NB4 (cell line): ENCODE measurements at regions not wholly inside any gene's neighbourhood (a gene's known extent, or its start where the extent isn't known, plus 50 kb on each side); places are given as distances from the start of the nearest gene placed in this dataset.

Experiments used
- CTCF ChIP-seq: IDR thresholded peaks from one replicate; pipeline ENCODE4 v1.5.1; 2012; ENCODE audit warnings: low read depth, low read length
- MYC ChIP-seq: IDR thresholded peaks from 2 replicates; pipeline ENCODE4 v1.6.1; 2011; ENCODE audit warnings: low read depth, low read length

DNA sequence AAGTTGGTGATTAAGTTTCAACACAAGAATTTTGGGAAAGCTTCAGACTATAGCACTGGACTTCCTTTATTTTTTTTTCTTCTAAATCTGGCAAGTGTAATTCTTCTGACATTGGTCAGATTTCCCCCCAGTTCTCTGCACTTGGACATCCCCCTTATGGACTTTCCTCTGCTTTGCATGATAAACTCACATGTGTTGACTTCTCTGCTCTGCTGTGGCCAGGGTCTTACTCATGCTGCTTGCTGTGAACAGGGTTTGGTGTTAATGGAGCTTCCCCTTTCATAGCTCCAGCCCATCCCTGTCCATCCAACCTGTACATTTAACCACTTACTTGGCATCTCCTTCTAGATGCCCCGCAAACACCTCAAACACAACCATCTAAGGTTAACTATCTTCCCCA is 70.5 kb upstream of the SPATA13 start:
- TF ChIP-seq CTCF, result no peak
- TF ChIP-seq MYC, result no peak
